Suppressor macrophage (primary cell): ENCODE measurements at regions not wholly inside any gene's neighbourhood (a gene's known extent, or its start where the extent isn't known, plus 50 kb on each side); places are given as distances from the start of the nearest gene placed in this dataset.
A peak's percentile ranks its signal among the peaks of the same experiment; 100 is the strongest.
"Not testable (repeated sequence)": the region's sequence is repeated elsewhere in the genome, so short reads cannot be mapped to it uniquely, and the experiment has no call there.

Experiments
- DNase-seq, 4 experiments: peaks; one replicate each; pipeline ENCODE4 v3.0.0-alpha.2; 2020 to 2022

DNA sequence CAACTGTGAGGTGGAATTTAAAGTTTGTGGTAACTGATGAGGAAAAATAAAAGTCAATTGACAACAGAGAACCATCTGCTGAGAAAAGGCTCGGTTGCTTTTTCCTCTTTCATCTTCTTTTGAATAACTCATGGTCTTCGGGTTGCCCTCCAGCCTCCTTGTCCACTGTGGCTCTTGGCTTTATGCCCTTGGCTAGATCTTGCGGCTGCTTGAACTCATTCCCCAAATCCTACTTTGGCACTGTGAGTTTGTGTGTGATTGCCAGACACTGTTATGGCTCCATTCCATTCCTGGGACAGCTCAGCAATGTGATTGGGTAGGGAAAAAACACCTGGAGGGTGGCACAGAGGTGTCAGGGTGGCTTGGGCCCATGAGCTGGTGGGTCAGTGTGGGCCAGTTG lies 387.4 kb downstream of the DLEU7 start:
- no peak for DNase-seq

DNA sequence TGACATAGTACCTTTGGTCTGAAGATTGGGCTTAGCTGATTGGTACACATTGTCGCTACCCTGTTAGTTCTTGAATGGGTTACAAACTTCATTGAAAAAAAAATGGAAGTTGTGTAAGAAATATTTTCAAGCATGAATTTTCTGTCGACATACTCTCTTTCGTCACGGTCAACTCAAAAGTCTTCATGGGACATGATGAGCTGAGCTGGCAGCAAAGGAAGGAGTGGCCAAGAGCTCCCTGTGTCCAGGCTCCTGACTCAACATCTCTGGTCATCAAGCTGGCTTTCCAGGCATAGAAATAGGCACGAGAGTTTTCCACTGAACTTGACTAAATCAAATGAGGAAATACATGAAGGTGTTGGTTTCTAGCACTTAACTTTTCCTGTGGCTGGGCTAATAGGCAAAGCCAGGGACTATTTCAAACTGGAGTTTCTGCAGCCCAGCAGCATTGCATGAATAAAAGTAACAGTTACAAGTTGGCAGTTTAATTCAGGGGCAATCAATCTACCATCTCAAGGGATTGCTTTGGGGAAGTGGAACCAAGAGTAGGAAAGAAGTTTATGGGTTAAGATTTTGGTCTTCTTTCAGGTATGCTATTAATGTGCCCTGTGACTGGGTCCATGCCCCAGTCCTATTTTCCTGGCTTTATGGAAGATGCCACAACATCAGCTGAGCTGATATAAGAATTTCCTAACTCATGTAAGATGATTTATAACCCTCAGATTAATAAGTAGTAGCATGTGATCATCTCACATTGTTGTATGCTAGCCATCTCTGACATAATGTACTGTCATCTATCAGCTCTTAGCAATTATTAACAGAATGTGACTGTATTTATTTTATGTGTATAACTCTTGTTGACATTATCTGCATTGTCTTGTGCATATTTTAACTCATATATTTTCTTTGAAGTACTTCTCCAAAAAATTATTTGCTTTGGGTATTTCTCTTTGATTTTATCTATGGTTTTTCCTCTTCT lies 385.8 kb downstream of the DLEU7 start:
- peak; percentile 61 to 80 (median 65) for DNase-seq

DNA sequence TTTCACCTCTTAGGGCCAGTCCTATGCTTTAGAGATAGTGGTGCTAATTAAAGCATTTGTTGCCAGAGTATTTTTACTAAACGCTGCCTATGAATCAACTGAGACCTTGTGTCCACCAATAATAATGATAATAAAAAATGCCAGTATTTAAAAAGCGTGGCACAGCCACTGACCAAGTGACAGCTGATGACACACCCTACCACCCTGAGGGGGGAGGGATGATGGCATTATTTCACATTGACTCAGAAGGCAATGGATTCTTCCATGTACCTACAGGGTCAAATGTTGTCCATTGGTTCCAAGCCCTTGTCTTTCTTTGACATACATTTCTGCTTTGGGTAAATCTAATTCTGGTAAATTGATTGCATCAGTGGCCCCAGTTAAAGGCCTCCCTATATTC lies 384.4 kb downstream of the DLEU7 start:
- DNase-seq = no peak

DNA sequence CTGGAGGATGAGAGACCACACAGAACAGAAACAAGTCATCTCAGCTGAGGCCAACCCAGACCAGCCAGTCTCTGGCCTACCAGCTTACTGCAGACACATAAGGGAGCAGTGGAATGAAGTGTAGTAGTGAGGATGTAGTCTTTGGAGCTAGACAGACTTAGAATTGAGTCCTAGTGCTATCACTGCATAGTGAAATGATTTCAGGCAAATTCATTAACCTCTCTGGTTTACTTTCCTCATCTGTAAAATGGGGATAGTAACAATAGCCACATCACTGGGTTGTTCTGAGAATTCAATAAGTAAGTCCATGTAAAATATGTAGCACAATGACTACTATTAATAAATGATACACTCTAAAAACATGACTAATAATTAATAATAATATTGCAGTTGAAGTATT lies 383.8 kb downstream of the DLEU7 start:
- no peak for DNase-seq

DNA sequence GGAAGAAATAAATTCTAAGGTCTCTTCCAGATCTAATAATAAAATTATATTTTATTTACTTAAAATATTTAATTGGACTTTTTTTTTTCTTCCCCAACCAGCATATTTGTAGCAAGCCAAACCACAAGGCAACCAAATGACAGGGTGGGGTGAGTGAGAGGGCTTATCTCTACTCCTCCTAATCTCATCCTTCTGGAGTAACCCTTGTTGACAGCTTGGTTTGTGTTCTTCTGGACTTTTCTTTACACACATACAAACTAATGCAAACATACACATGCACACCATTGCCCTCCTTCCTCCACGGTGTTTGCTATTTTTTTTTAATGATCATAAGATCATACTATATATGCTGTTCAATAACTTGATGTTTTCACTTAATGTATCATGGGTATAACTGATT lies 383.1 kb downstream of the DLEU7 start:
- DNase-seq = no peak

DNA sequence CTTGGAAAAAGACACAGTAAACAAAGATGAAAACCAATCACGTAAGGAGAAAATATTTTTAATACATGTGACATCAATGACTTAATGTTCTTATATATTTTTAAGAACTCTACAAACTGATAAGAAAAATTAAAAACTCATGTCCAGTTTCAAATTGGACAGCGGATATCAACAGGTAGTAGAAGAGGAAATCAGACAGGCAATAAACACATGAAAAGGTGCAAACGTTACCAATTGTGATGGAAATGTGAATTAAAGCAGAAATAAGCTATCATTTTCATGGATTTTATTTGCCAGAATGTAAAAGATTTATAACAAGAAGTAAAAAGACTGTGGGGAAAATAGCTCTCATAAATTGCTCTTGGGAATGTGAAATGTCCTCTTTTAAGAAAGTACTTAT lies 382.3 kb downstream of the DLEU7 start:
- no peak for DNase-seq

DNA sequence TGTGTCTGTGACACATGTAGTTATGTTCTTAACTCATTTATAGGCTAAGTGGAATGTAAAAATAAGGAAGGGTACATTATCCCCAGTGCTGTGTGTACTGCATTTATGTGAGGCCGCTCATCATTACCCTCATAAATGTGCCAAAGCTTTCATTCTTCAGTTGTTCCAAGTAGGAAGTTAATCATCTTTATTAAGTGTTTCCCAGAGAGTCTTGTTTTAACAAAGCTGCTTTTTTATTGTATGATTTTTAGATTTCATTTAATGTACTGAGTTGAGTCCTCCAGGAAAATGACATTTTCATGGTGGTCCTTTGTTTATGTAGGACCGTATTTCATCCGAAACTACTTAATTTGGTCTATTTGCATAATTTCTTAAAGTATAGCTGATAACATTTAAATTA lies 379.8 kb downstream of the DLEU7 start:
- no peak for DNase-seq

DNA sequence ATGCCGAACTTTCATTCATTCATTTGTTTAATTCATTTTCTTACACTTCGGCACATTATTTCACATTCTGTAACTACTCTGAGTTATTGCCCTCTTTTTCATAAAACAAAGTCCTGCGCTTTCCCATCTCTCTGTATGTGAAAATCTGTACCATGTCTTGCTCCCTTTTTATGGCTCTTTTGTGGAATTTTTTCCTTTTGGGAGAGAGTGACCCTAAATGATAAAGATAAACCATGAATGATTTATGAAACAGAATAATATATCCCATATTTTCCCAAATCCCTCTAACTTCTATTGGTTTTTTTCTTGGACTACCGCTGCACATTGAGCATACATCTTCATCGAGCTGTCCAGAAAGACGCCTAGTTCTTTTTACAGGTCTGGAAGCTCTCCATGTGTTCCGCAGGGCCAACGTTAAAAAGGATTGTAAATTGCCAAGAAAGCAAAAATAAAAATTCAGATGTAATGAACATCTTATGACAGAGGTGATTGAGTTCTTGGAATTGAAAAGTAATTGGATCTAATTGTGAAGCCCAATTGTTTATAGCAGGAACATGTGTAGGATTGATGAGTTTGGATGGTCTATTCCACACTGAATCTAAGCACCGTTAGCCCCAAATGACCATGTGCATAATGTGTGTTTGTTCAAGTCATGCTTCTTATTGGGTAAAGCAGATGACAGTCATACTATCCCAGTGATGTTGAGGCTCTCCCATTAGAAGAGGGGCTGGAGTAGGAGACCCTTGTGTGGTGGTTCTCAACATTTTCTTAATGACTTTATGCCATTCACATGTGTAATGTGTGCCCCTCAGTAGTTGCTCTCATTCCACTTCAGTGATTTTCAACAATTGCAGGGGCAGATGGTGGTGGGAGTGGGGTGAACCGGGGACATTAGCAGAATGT lies 378.9 kb downstream of the DLEU7 start:
- DNase-seq = no peak

DNA sequence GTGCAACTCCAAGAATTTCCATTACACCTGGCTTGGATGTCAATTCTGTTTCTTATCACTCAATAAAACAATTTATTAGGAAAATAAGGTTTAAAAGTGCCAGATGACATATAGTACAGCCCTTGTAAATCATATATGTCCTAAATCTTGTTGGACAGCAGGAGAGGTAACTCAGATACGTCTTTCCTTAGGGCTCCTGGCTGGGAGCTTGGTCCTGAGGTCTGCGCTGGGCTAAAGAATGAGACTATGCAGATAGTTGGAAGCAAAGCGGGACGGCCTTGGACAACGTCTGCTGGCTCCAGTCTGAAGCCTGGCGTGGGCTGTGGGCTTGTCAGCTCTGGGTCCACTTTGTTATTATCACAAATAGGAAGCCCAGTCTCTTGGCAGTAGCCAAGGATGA lies 377.0 kb downstream of the DLEU7 start:
- no peak for DNase-seq

DNA sequence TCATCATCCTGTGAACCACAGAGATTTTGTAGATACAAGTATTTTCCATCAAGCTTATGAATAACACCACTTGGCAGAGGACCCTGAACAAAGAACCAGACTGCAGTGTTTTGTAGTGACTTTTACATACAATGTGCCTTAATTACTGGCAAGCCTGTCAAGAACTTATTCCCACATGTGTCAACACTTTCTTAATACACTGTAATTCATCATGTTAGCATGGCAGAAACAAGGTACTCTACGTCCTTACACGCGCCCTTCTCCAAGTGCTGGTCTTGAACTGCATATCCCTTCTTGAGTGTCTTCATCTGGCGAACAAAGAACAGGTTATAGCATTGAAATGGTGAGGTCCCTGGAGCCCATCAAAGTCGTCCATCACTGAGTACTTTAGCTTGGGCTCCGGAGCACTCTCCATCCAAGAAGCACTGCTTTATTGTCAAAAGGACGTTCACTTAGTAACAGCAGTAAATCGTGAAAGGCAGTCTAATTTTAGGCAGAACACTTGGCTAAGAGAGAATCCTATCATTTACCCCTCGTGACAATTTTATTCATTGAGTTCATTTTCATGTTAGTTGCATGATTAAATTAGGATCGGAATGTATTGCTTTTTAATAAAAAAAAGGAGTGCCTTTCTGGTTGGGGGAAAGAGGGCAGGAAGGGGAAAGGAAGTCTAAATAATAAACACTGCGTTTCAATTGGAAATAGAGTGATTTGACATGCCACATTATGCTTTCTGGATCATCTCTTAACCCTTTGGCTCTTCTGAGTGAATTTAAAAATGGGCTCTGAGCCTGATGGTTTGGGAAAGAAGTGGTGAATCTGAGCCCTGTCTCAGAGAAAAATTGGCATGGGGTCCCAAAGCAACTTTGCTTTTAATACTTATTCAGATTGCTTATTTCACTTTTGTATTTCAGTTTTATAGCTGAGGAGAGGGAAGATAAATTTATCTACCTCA lies 376.1 kb downstream of the DLEU7 start:
- no peak for DNase-seq

DNA sequence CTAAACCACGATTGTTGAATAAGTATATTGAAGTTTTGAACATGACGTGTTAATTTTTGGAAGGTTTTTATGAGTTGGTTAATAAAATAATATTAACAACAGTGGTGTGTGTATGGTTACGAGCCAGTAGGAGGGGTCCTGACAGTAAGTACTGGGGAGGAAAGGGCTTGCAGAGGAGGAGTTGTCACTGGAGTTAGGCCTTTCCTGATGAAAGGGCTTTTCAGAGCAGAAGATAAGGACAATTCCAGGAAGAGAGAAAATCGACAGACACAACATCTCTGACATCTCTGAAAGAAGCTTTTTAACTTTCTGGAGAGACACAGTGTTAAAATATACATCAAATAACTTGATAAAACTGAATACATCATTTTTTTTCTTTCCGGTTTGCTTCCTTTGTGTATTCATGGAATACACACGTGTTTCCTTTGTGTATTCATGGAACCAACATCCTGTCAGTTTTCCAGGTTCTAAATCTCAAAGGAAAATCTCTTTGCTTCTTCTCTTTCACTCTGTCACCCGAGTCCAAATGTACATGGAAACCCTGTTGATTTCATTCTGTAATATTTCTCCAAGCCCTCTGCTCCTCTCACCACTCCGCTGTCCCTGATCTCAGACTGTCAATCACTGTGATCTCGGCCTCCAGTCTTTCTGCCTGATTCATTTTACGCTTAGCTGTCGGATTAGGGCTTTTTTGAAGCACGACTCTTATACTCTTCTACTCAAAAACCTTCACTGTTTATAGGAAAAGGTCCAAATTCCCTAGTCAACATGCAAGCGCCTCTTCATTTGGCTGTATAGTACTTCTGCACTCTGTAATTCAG lies 374.4 kb downstream of the DLEU7 start:
- DNase-seq = no peak

DNA sequence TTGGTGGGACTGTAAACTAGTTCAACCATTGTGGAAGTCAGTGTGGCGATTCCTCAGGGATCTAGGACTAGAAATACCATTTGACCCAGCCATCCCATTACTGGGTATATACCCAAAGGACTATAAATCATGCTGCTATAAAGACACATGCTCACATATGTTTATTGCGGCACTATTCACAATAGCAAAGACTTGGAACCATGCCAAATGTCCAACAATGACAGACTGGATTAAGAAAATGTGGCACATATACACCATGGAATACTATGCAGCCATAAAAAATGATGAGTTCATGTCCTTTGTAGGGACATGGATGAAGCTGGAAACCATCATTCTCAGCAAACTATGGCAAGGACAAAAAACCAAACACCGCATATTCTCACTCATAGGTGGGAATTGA lies 370.4 kb downstream of the DLEU7 start:
- not testable (repeated sequence) for DNase-seq

DNA sequence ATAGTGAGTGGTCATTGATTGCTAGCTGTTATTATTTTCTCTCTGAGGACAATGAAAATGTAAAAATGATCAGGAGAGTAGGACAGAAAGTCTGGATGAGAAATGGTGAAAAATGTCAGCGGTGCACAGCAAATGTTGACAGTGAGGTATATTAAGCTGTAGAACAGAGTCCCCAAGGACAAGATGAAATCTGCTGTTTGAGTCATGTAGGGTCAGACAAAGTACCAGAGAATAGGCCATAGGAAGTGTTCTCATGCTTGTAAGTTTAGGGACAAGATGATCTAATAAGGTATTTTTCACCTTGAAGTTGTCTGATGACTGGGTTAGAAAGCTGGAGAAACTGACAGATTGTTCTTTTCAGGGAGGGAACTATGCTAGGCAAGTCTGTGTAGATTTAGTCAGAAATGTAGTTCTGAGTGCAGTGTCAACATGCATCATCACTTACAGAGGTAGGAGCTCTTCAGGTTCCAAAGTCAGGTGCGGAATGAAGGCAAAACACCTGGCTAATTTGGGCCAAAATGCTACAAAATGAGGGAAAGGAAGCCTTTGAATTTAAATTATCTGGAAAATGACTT lies 369.3 kb downstream of the DLEU7 start:
- no peak for DNase-seq

DNA sequence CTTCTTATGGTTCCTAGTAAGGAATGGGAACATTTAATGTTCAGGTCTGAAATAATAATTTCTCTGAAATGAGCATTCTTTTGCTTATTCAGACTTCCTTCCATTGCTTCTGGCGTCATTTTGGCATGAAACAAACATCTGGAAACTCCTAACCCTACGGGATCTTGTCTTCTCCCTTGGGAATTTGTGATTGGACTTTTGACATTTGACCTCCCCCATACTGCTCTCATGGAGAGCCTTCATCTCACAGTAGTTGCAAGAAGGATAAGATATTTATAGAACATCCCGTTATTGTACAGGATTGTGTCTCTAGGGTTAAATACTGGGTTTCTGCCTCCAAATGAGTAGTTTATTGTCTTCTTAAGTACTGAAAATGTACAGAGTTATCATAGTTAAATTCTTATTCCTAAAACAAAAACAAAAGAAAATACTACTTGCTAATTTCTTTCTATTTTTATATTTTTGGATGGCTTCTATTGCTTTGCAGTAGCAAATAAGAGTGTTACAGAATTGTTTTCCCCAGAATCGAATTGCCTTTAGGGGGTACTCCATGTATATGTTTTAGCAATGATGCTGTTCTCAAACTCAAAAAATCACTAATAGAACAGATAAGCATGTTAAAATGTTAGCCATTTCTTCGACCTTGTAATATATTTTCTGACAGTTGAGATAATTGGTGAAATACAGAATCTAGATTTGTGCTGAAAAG lies 366.8 kb downstream of the DLEU7 start:
- no peak for DNase-seq

DNA sequence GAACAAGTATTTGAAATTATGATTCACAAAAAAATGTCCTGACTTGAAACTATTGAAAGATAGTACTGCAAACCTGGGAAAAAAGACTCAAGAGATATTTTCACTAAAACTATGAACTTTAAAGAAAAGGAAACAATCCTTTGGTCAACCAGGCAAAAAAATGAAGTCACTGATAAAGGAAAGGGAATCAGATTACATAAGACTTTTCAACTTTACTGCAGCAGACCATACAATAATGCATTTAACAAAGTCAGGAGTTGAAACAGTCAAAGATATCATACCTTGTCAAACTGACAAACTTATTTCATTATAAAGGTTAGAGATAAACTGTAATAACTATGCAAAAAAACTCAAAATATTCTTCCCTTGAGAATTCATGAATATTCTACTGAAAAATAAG lies 361.6 kb downstream of the DLEU7 start:
- no peak for DNase-seq

DNA sequence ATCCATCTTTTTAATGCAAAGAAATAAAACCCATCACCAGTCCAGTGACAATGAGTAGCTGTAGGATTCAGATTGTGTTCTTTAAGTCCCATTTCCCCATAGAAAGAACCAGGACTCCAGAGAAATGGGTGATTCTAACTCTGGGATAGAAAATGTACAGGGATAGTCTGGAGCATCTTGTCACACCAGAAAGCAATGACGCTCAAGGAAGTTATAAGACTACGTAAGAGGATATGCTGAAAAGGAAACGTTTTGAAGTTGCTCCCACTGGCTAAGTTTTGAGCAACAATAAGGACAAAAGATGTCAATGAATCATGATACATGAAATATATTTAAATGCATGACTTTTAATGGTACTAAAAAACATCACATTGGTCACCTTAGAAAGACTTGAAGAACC lies 360.1 kb downstream of the DLEU7 start:
- DNase-seq = no peak

DNA sequence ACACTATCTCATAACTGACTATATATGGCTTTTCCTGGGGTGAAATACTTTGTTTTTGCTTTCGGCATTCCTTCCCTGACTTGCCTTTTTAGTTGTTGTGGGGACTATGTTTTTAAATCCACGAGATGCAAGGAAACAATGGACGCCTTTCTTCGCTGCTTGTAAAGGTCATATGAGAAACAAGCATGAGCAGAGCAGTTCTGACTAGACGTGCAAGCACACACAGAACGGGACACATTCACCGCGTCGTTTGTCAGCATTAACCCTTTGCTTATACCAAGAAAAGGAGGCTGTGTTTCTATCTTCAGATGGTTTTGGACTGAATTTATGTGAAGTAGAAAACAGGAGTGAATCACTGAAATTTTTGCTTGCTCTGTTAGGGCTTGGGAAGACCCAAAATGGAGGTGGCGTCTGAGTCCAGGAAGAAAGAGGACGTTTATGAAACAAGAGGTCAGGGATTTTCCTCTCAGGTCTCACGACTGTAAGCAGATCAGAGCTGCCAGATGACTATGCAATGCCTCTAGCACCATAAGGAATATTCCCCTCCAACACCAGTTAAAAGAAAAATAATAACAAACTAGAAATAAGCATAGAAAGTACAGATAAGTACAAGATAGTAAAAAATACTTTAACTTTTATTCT lies 358.9 kb downstream of the DLEU7 start:
- no peak for DNase-seq

DNA sequence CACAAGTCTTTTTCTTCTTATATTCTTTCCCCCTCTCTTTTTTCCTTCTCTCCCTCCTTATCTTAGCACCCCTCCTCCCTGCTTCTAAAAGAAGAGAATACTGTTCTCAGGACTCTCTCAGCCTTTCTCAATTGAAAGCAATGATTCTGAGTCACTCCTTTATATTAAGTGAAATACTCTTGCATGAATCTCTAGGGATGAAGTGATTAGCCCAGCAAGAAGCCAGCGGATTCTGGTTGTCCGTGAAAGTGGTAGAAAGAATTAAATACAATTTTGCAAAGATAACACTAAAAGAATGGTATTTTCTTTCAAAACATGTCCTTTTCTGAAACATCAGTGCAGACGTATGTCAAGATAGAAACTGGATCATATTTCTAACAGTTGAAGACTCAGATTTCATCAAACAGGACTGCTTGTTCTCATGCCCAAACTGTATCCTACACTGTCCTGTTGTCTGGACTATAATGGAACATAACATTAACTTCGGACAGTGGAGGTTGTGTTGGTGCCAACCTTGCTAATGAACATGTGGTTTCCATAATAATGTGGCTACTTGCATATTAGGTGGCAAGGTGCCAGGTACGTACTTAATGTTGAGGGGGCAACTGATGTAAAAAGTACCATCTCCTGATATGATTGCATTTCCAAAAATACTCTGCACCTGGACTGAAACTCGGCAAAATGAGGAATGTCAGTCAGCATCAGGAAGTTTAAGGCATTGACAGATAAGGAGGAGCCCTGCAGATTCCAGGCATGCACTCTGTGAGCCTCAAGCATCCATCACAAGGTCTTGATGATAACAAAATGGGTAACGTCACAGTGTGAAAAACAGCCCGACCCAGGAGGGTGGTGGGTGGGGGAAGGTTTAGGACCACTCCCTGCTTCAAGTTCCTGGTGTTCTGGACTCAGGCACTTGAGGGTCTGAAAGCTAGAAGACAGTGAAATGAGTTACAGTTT lies 357.2 kb downstream of the DLEU7 start:
- DNase-seq = no peak

DNA sequence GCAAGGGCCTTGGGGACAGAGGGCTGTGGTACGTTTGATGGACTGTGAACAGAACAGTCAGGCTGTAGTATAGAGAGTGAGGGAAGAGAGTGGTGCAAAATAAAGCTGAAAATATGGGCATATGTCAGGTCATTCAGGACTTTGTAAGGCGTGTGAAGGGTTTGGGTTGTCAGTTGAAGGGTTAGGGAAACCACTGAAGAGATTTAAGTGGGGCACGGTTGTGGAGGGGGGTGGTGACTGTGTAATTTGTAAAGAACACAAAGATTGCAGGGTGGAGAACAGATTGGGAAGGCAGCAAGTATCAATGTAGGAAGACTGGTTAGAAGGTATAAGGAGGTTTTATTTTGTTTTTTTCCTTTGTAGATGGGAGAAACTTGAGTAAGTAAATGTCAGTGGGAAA lies 349.8 kb downstream of the DLEU7 start:
- DNase-seq = no peak
